Keratinocyte (primary cell): ENCODE measurements at regions not wholly inside any gene's neighbourhood (a gene's known extent, or its start where the extent isn't known, plus 50 kb on each side); places are given as distances from the start of the nearest gene placed in this dataset.

Experiments
- DNase-seq: peaks from one replicate; pipeline ENCODE4 v3.0.0-alpha.2; 2011; ENCODE audit warnings: low read depth, missing footprints, low spot score
- FAIRE-seq: peaks from 2 replicates; lab custom pipeline; 2011; peaks lifted over from hg19 to GRCh38; lab: Jason Lieb, UNC
- H2AFZ ChIP-seq: 2 replicates; pipeline ENCODE4 v1.6.0; 2012; ENCODE audit warnings: low read length, control low read depth, inconsistent platforms; ENCODE audit not compliant: control insufficient read depth
- H3K27ac ChIP-seq: 2 replicates; pipeline ENCODE4 v1.5.1; 2011; ENCODE audit warnings: low read length; ENCODE audit not compliant: control insufficient read depth, insufficient read depth
- H3K27me3 ChIP-seq: 3 replicates; pipeline ENCODE4 v1.6.0; 2011; ENCODE audit warnings: low read length; ENCODE audit not compliant: control insufficient read depth, insufficient read depth; ENCODE audit errors: extremely low read depth
- H3K36me3 ChIP-seq, 2 experiments: 2 replicates in 1 of 2; 3 replicates in 1 of 2; pipeline ENCODE4 v1.5.1; 2011; ENCODE audit warnings: low read length in 2 of 2, mild to moderate bottlenecking in 1 of 2; ENCODE audit not compliant: control insufficient read depth in 2 of 2, insufficient read depth in 2 of 2; ENCODE audit errors: extremely low read depth in 1 of 2
- H3K4me1 ChIP-seq: 3 replicates; pipeline ENCODE4 v1.5.1; 2011; ENCODE audit warnings: low read length; ENCODE audit not compliant: control insufficient read depth, insufficient read depth; ENCODE audit errors: extremely low read depth
- H3K4me2 ChIP-seq: 3 replicates; pipeline ENCODE4 v1.6.0; 2011; ENCODE audit warnings: low read depth, low read length; ENCODE audit not compliant: control insufficient read depth, insufficient read depth; ENCODE audit errors: extremely low read depth
- H3K4me3 ChIP-seq, 3 experiments: fragments of 200-600 bp in 1 of 3; sonication (generic) in 1 of 3; 2 replicates in 2 of 3; 3 replicates in 1 of 3; pipeline ENCODE4 v1.5.1; 2011 to 2016; ENCODE audit warnings: low read length in 3 of 3, mild to moderate bottlenecking in 3 of 3, control low read depth in 2 of 3, inconsistent platforms in 1 of 3, low read depth in 1 of 3, mixed read lengths in 1 of 3, mixed run types in 1 of 3, moderate library complexity in 1 of 3; ENCODE audit not compliant: control insufficient read depth in 2 of 3, insufficient read depth in 2 of 3; ENCODE audit errors: extremely low read depth in 1 of 3
- H3K79me2 ChIP-seq: 2 replicates; pipeline ENCODE4 v1.6.0; 2012; ENCODE audit warnings: low read length; ENCODE audit not compliant: control insufficient read depth, insufficient read depth
- H3K9ac ChIP-seq: 3 replicates; pipeline ENCODE4 v1.6.0; 2011; ENCODE audit warnings: low read length; ENCODE audit not compliant: control insufficient read depth, insufficient read depth; ENCODE audit errors: extremely low read depth
- H3K9me1 ChIP-seq: 3 replicates; pipeline ENCODE4 v1.6.0; 2011; ENCODE audit warnings: low read length; ENCODE audit not compliant: control insufficient read depth, insufficient read depth; ENCODE audit errors: extremely low read depth
- H3K9me3 ChIP-seq: 2 replicates; pipeline ENCODE4 v1.5.1; 2012; ENCODE audit warnings: low read depth, low read length; ENCODE audit not compliant: control insufficient read depth
- H4K20me1 ChIP-seq: 3 replicates; pipeline ENCODE4 v1.6.0; 2011; ENCODE audit warnings: low read length; ENCODE audit not compliant: control insufficient read depth, insufficient read depth; ENCODE audit errors: extremely low read depth
- EZH2 ChIP-seq: IDR thresholded peaks from one replicate; pipeline ENCODE4 v1.6.1; 2012; ENCODE audit warnings: inconsistent platforms, mild to moderate bottlenecking, low read length, moderate library complexity
- dilution Hi-C: fragments of 300-500 bp; cut with MboI; formaldehyde crosslinking; loops from one replicate; pipeline ENCODE4 v1.7.0; 2020; ENCODE audit warnings: low sequenced_read_pairs; ENCODE audit not compliant: extremely low pct_ligation_motif_present
- TF ChIP-seq, protein P1 (sequence below), 3 experiments: IDR thresholded peaks in 1 of 3; conservative IDR thresholded peaks in 1 of 3; optimal IDR thresholded peaks in 1 of 3; 2 replicates in 2 of 3; 3 replicates in 1 of 3; pipeline versions ENCODE3 to v1.5.1; 2011; ENCODE audit warnings: low read length in 3 of 3, mild to moderate bottlenecking in 3 of 3, moderate library complexity in 2 of 3, control low read depth in 1 of 3, inconsistent platforms in 1 of 3; ENCODE audit not compliant: insufficient read depth in 2 of 3; ENCODE audit errors: extremely low read depth in 1 of 3

- H3K27ac ChIP-seq, result no peak overlapping the region
- no peaks in the 10 kb centered on the region for H3K27me3 ChIP-seq
- TF ChIP-seq, protein P1, sequence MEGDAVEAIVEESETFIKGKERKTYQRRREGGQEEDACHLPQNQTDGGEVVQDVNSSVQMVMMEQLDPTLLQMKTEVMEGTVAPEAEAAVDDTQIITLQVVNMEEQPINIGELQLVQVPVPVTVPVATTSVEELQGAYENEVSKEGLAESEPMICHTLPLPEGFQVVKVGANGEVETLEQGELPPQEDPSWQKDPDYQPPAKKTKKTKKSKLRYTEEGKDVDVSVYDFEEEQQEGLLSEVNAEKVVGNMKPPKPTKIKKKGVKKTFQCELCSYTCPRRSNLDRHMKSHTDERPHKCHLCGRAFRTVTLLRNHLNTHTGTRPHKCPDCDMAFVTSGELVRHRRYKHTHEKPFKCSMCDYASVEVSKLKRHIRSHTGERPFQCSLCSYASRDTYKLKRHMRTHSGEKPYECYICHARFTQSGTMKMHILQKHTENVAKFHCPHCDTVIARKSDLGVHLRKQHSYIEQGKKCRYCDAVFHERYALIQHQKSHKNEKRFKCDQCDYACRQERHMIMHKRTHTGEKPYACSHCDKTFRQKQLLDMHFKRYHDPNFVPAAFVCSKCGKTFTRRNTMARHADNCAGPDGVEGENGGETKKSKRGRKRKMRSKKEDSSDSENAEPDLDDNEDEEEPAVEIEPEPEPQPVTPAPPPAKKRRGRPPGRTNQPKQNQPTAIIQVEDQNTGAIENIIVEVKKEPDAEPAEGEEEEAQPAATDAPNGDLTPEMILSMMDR (optimal IDR thresholded peaks at IDR 0.05 in 1 of 3, IDR thresholded peaks at IDR 0.05 in 1 of 3, conservative IDR thresholded peaks at IDR 0.05 in 1 of 3; ENCODE audit: extremely low read depth in 1 of 3, insufficient read depth in 2 of 3, low read length in 3 of 3), result no peak
- TF ChIP-seq EZH2, result no peak
- no peaks in the 10 kb centered on the region for H3K4me1 ChIP-seq
- H3K9ac ChIP-seq, result no peak overlapping the region
- no peak overlapping the region for H2AFZ ChIP-seq
- no peak for DNase-seq
- no peak for FAIRE-seq
- H3K79me2 ChIP-seq, result no peaks in the 10 kb centered on the region
- H3K4me3 ChIP-seq, result no peak overlapping the region
- H3K4me2 ChIP-seq, result no peak overlapping the region
- no peaks in the 10 kb centered on the region for H3K9me1 ChIP-seq
- H4K20me1 ChIP-seq, result no peaks in the 10 kb centered on the region
- H3K36me3 ChIP-seq, result no peaks in the 10 kb centered on the region
- dilution Hi-C loops, result no loop called here
- no peaks in the 10 kb centered on the region for H3K9me3 ChIP-seq
These were observed 163.5 kb upstream of the LMO4 start for GRCh38 chr1:87165177-87165576.

- H3K4me3 ChIP-seq, result no peak overlapping the region
- H4K20me1 ChIP-seq, result no peaks in the 10 kb centered on the region
- no peak overlapping the region for H3K9ac ChIP-seq
- H2AFZ ChIP-seq, result no peak overlapping the region
- H3K36me3 ChIP-seq, result no peaks in the 10 kb centered on the region
- no peaks in the 10 kb centered on the region for H3K4me1 ChIP-seq
- FAIRE-seq (no peak), DNase-seq (no peak)
- no peak overlapping the region for H3K27ac ChIP-seq
- no peaks in the 10 kb centered on the region for H3K9me3 ChIP-seq
- dilution Hi-C loops, result no loop called here
- no peaks in the 10 kb centered on the region for H3K79me2 ChIP-seq
- no peak for TF ChIP-seq EZH2
- TF ChIP-seq, protein P1 (optimal IDR thresholded peaks at IDR 0.05 in 1 of 3, IDR thresholded peaks at IDR 0.05 in 1 of 3, conservative IDR thresholded peaks at IDR 0.05 in 1 of 3; ENCODE audit: extremely low read depth in 1 of 3, insufficient read depth in 2 of 3, low read length in 3 of 3), result no peak
- H3K4me2 ChIP-seq, result no peak overlapping the region
- no peaks in the 10 kb centered on the region for H3K9me1 ChIP-seq
- H3K27me3 ChIP-seq, result no peaks in the 10 kb centered on the region
These were observed 161.4 kb upstream of the LMO4 start for GRCh38 chr1:87167157-87167789.
